Stomach smooth muscle (tissue), 2 donors: ENCODE measurements at regions not wholly inside any gene's neighbourhood (a gene's known extent, or its start where the extent isn't known, plus 50 kb on each side); places are given as distances from the start of the nearest gene placed in this dataset.

Experiments
- H3K27ac ChIP-seq: one replicate; pipeline ENCODE4 v1.7.0; 2013; ENCODE audit warnings: mild to moderate bottlenecking, low read length, inconsistent platforms
- H3K27me3 ChIP-seq, 2 donors: one replicate each; pipeline ENCODE4 v1.7.0; 2013; ENCODE audit warnings: low read length in 2 of 2; ENCODE audit not compliant: insufficient read depth in 2 of 2, control insufficient read depth in 1 of 2
- H3K36me3 ChIP-seq, 2 donors: one replicate each; pipeline ENCODE4 v1.7.0; 2013; ENCODE audit warnings: low read length in 2 of 2; ENCODE audit not compliant: control insufficient read depth in 2 of 2, insufficient read depth in 2 of 2
- H3K4me1 ChIP-seq: one replicate; pipeline ENCODE4 v1.7.0; 2013; ENCODE audit warnings: low read length; ENCODE audit not compliant: control insufficient read depth, insufficient read depth
- H3K4me3 ChIP-seq, 2 donors: one replicate each; pipeline ENCODE4 v1.7.0; 2013; ENCODE audit warnings: low read length in 2 of 2
- H3K9ac ChIP-seq, 2 donors: one replicate each; pipeline ENCODE4 v1.7.0; 2013; ENCODE audit warnings: low read length in 2 of 2, mild to moderate bottlenecking in 1 of 2
- H3K9me3 ChIP-seq, 2 donors: one replicate each; pipeline ENCODE4 v1.7.0; 2013; ENCODE audit warnings: low read length in 2 of 2; ENCODE audit not compliant: control insufficient read depth in 2 of 2
- donor health status: healthy.
- donor health status: Pancreatic carcinoma.

- Histone ChIP-seq H3K9ac (no peak overlapping the region), H3K4me3 (no peak overlapping the region), H3K9me3 (no peaks in the 10 kb centered on the region), H3K27ac (no peak overlapping the region), H3K27me3 (no peaks in the 10 kb centered on the region), H3K36me3 (no peaks in the 10 kb centered on the region), H3K4me1 (no peaks in the 10 kb centered on the region)
Observed at GRCh38 chr13:68467160-68467559, 1237.0 kb upstream of the PCDH9 start.

- Histone ChIP-seq H3K36me3 (no peaks in the 10 kb centered on the region), H3K4me1 (no peaks in the 10 kb centered on the region), H3K9ac (no peak overlapping the region), H3K9me3 (no peaks in the 10 kb centered on the region), H3K27ac (no peak overlapping the region), H3K27me3 (no peaks in the 10 kb centered on the region), H3K4me3 (no peak overlapping the region)
Observed at GRCh38 chr13:68440874-68441273, 1210.7 kb upstream of the PCDH9 start.

- H3K9ac ChIP-seq = no peak overlapping the region
- no peaks in the 10 kb centered on the region for H3K4me1 ChIP-seq
- H3K27me3 ChIP-seq = no peaks in the 10 kb centered on the region
- H3K9me3 ChIP-seq = no peaks in the 10 kb centered on the region
- H3K36me3 ChIP-seq = no peaks in the 10 kb centered on the region
- H3K27ac ChIP-seq = no peak overlapping the region
- H3K4me3 ChIP-seq = no peak overlapping the region
Observed at GRCh38 chr13:68439817-68440216, 1209.7 kb upstream of the PCDH9 start.

- Histone ChIP-seq H3K27ac (no peak overlapping the region), H3K9me3 (no peaks in the 10 kb centered on the region), H3K9ac (no peak overlapping the region), H3K4me1 (no peaks in the 10 kb centered on the region), H3K27me3 (no peaks in the 10 kb centered on the region), H3K36me3 (no peaks in the 10 kb centered on the region), H3K4me3 (no peak overlapping the region)
Observed at GRCh38 chr13:68428292-68428691, 1198.2 kb upstream of the PCDH9 start.

- no peaks in the 10 kb centered on the region for H3K9me3 ChIP-seq
- H3K9ac ChIP-seq = no peak overlapping the region
- no peak overlapping the region for H3K4me3 ChIP-seq
- no peaks in the 10 kb centered on the region for H3K4me1 ChIP-seq
- H3K36me3 ChIP-seq = no peaks in the 10 kb centered on the region
- no peak overlapping the region for H3K27ac ChIP-seq
- H3K27me3 ChIP-seq = no peaks in the 10 kb centered on the region
Observed at GRCh38 chr13:68417801-68418200, 1187.7 kb upstream of the PCDH9 start.

- Histone ChIP-seq H3K9me3 (no peaks in the 10 kb centered on the region), H3K27me3 (no peaks in the 10 kb centered on the region), H3K4me1 (no peaks in the 10 kb centered on the region), H3K27ac (no peak overlapping the region), H3K4me3 (no peak overlapping the region), H3K36me3 (no peaks in the 10 kb centered on the region), H3K9ac (no peak overlapping the region)
Observed at GRCh38 chr13:68410007-68410406, 1179.9 kb upstream of the PCDH9 start.

- no peak overlapping the region for H3K4me3 ChIP-seq
- no peak overlapping the region for H3K27ac ChIP-seq
- no peaks in the 10 kb centered on the region for H3K4me1 ChIP-seq
- H3K9me3 ChIP-seq = no peaks in the 10 kb centered on the region
- no peak overlapping the region for H3K9ac ChIP-seq
- H3K27me3 ChIP-seq = no peaks in the 10 kb centered on the region
- no peaks in the 10 kb centered on the region for H3K36me3 ChIP-seq
Observed at GRCh38 chr13:68390987-68391386, 1160.9 kb upstream of the PCDH9 start.

GRCh38 chr13:68386808-68387207, 1156.7 kb upstream of the PCDH9 start:
- H3K9ac ChIP-seq = no peak overlapping the region
- no peaks in the 10 kb centered on the region for H3K36me3 ChIP-seq
- no peak overlapping the region for H3K27ac ChIP-seq
- H3K27me3 ChIP-seq = no peaks in the 10 kb centered on the region
- no peaks in the 10 kb centered on the region for H3K4me1 ChIP-seq
- H3K4me3 ChIP-seq = no peak overlapping the region
- H3K9me3 ChIP-seq = no peaks in the 10 kb centered on the region

- Histone ChIP-seq H3K4me1 (no peaks in the 10 kb centered on the region), H3K9ac (no peak overlapping the region), H3K27me3 (no peaks in the 10 kb centered on the region), H3K36me3 (no peaks in the 10 kb centered on the region), H3K4me3 (no peak overlapping the region), H3K9me3 (no peaks in the 10 kb centered on the region), H3K27ac (no peak overlapping the region)
Observed at GRCh38 chr13:68380041-68380973, 1150.2 kb upstream of the PCDH9 start.

- Histone ChIP-seq H3K9me3 (no peaks in the 10 kb centered on the region), H3K4me3 (no peak overlapping the region), H3K27ac (no peak overlapping the region), H3K4me1 (no peaks in the 10 kb centered on the region), H3K36me3 (no peaks in the 10 kb centered on the region), H3K9ac (no peak overlapping the region), H3K27me3 (no peaks in the 10 kb centered on the region)
Observed at GRCh38 chr13:68378294-68378693, 1148.2 kb upstream of the PCDH9 start.

GRCh38 chr13:68375004-68375403, 1144.9 kb upstream of the PCDH9 start:
- no peaks in the 10 kb centered on the region for H3K4me1 ChIP-seq
- H3K27me3 ChIP-seq = no peaks in the 10 kb centered on the region
- H3K27ac ChIP-seq = no peak overlapping the region
- H3K4me3 ChIP-seq = no peak overlapping the region
- H3K9ac ChIP-seq = no peak overlapping the region
- H3K9me3 ChIP-seq = no peaks in the 10 kb centered on the region
- no peaks in the 10 kb centered on the region for H3K36me3 ChIP-seq
